Hepatocyte (in vitro differentiated cells): ENCODE measurements at regions not wholly inside any gene's neighbourhood (a gene's known extent, or its start where the extent isn't known, plus 50 kb on each side); places are given as distances from the start of the nearest gene placed in this dataset.
"Not testable (repeated sequence)": the region's sequence is repeated elsewhere in the genome, so short reads cannot be mapped to it uniquely, and the experiment has no call there.

Source experiments
- CTCF ChIP-seq: fragments of 200-600 bp; sonication (generic); IDR thresholded peaks from 2 replicates; pipeline ENCODE4 v1.5.1; 2016; ENCODE audit warnings: antibody characterized with exemption, mild to moderate bottlenecking; ENCODE audit not compliant: poor library complexity
- EZH2 ChIP-seq: fragments of 200-600 bp; sonication (generic); IDR thresholded peaks from 2 replicates; pipeline ENCODE4 v1.6.1; 2016; ENCODE audit warnings: antibody characterized with exemption, mild to moderate bottlenecking, borderline replicate concordance
- EZH2phosphoT487 ChIP-seq: fragments of 200-600 bp; sonication (generic); IDR thresholded peaks from one replicate; pipeline ENCODE4 v1.6.1; 2018; ENCODE audit warnings: antibody characterized with exemption, mild to moderate bottlenecking, low read depth, moderate library complexity; ENCODE audit not compliant: unreplicated experiment, severe bottlenecking

GRCh38 chr21:9851166-9851565 is 670.2 kb upstream of the TPTE start:
- TF ChIP-seq CTCF, EZH2, EZH2phosphoT487: not testable (repeated sequence)
